Adrenal gland (tissue), 5 donors: ENCODE measurements at regions not wholly inside any gene's neighbourhood (a gene's known extent, or its start where the extent isn't known, plus 50 kb on each side); places are given as distances from the start of the nearest gene placed in this dataset.

Source experiments
- CTCF ChIP-seq, 6 experiments: fragments of 450-650 bp in 4 of 6; fragments of 200-600 bp in 2 of 6; sonication (generic) in 1 of 6; IDR thresholded peaks; 1 replicate in 5 of 6; 2 replicates in 1 of 6; pipeline versions ENCODE4 v1.5.1 to v1.8.0; 2016 to 2021; ENCODE audit warnings: antibody characterized with exemption in 6 of 6, mild to moderate bottlenecking in 2 of 6, moderate library complexity in 1 of 6
- POLR2A ChIP-seq, 2 donors: fragments of 450-650 bp; IDR thresholded peaks; one replicate each; pipeline ENCODE4 v1.6.1; 2017; ENCODE audit warnings: antibody characterized with exemption in 2 of 2, mild to moderate bottlenecking in 2 of 2, moderate library complexity in 1 of 2
- donor health status: DM: no; HTN: no; CAD: no.

GRCh38 chr1:95364546-95364945, 130.5 kb downstream of the RWDD3 start:
- TF ChIP-seq CTCF (IDR thresholded peaks at IDR 0.05) (no peak), POLR2A (IDR thresholded peaks at IDR 0.05) (no peak)
